Hepatocyte (in vitro differentiated cells): ENCODE measurements at regions not wholly inside any gene's neighbourhood (a gene's known extent, or its start where the extent isn't known, plus 50 kb on each side); places are given as distances from the start of the nearest gene placed in this dataset.

Source experiments
- EZH2 ChIP-seq: fragments of 200-600 bp; sonication (generic); IDR thresholded peaks from 2 replicates; pipeline ENCODE4 v1.6.1; 2016; ENCODE audit warnings: antibody characterized with exemption, mild to moderate bottlenecking, borderline replicate concordance
- EZH2phosphoT487 ChIP-seq: fragments of 200-600 bp; sonication (generic); IDR thresholded peaks from one replicate; pipeline ENCODE4 v1.6.1; 2018; ENCODE audit warnings: antibody characterized with exemption, mild to moderate bottlenecking, low read depth, moderate library complexity; ENCODE audit not compliant: unreplicated experiment, severe bottlenecking
- TF ChIP-seq, protein P1 (sequence below): fragments of 200-600 bp; sonication (generic); IDR thresholded peaks from 2 replicates; pipeline ENCODE4 v1.5.1; 2016; ENCODE audit warnings: antibody characterized with exemption, mild to moderate bottlenecking; ENCODE audit not compliant: poor library complexity

GRCh38 chr4:24210332-24210902 lies 320.6 kb upstream of the PPARGC1A start:
- TF ChIP-seq, protein P1, sequence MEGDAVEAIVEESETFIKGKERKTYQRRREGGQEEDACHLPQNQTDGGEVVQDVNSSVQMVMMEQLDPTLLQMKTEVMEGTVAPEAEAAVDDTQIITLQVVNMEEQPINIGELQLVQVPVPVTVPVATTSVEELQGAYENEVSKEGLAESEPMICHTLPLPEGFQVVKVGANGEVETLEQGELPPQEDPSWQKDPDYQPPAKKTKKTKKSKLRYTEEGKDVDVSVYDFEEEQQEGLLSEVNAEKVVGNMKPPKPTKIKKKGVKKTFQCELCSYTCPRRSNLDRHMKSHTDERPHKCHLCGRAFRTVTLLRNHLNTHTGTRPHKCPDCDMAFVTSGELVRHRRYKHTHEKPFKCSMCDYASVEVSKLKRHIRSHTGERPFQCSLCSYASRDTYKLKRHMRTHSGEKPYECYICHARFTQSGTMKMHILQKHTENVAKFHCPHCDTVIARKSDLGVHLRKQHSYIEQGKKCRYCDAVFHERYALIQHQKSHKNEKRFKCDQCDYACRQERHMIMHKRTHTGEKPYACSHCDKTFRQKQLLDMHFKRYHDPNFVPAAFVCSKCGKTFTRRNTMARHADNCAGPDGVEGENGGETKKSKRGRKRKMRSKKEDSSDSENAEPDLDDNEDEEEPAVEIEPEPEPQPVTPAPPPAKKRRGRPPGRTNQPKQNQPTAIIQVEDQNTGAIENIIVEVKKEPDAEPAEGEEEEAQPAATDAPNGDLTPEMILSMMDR, result no peak
- TF ChIP-seq EZH2, result no peak
- no peak for TF ChIP-seq EZH2phosphoT487
